ENCODE measurements at regions not wholly inside any gene's neighbourhood (a gene's known extent, or its start where the extent isn't known, plus 50 kb on each side); places are given as distances from the start of the nearest gene placed in this dataset.
"Not testable (repeated sequence)": the region's sequence is repeated elsewhere in the genome, so short reads cannot be mapped to it uniquely, and the experiment has no call there.

DNA sequence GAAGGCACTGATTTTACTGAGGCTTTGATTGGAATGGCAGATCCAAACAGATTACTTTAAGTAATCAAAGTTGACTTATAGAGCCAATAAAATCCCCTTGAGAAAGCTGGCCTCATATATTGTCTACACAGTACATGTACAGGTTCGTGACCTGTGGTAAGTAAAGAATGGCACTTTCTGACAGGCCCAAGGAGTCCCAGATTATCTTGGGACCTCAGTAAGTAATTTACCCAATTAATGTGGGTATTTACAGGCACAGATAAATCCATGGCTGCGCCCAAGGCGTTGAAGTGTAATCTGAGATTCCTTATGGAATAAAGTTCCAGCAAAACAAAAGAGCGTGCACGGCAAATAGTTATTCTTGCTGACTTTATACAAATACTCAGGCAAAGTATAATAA, 62.4 kb downstream of the PAGE2 start:
- TF ChIP-seq, protein P1, sequence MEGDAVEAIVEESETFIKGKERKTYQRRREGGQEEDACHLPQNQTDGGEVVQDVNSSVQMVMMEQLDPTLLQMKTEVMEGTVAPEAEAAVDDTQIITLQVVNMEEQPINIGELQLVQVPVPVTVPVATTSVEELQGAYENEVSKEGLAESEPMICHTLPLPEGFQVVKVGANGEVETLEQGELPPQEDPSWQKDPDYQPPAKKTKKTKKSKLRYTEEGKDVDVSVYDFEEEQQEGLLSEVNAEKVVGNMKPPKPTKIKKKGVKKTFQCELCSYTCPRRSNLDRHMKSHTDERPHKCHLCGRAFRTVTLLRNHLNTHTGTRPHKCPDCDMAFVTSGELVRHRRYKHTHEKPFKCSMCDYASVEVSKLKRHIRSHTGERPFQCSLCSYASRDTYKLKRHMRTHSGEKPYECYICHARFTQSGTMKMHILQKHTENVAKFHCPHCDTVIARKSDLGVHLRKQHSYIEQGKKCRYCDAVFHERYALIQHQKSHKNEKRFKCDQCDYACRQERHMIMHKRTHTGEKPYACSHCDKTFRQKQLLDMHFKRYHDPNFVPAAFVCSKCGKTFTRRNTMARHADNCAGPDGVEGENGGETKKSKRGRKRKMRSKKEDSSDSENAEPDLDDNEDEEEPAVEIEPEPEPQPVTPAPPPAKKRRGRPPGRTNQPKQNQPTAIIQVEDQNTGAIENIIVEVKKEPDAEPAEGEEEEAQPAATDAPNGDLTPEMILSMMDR (conservative IDR thresholded peaks at IDR 0.05): no peak
- Mint-ChIP-seq H3K36me3 (ENCODE audit: low read depth) (peaks cover 4% of the 10 kb centered on the region), H3K27me3 (ENCODE audit: low read depth) (no peaks in the 10 kb centered on the region), H3K27ac (ENCODE audit: unreplicated experiment) (no peak overlapping the region), H3K9me3 (no peaks in the 10 kb centered on the region), H3K4me1 (no peaks in the 10 kb centered on the region), H3K4me3 (no peak overlapping the region)
- no peak for DNase-seq (ENCODE audit: low read depth, low spot score)

DNA sequence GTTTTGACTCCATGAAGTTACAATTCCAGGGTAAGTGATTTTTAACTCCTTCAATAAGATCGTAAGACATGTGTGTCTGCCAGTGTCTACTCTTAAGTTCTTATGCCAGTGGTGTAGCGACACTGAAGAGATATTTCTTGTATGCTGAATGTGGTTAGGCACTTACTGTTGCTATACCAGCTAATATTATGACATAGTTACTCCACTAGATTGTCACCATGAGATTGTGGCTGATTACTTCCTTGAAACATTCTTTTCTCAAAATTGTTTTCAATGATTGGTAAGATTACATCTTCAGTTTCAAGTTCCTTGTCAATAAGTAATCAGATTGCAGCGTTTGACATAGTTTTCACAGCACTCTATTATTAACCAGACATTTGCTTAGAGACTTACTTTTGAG, 60.6 kb upstream of the PAGE5 start:
- Mint-ChIP-seq H3K9me3 (peaks cover 4% of the 10 kb centered on the region), H3K27me3 (ENCODE audit: low read depth) (peaks cover under 1% of the 10 kb centered on the region), H3K4me1 (peaks cover 6% of the 10 kb centered on the region), H3K36me3 (ENCODE audit: low read depth) (peaks cover 7% of the 10 kb centered on the region), H3K4me3 (peak overlapping the region; percentile 95), H3K27ac (ENCODE audit: unreplicated experiment) (no peak overlapping the region)
- no peak for DNase-seq (ENCODE audit: low read depth, low spot score)
- TF ChIP-seq, protein P1 (conservative IDR thresholded peaks at IDR 0.05): no peak

DNA sequence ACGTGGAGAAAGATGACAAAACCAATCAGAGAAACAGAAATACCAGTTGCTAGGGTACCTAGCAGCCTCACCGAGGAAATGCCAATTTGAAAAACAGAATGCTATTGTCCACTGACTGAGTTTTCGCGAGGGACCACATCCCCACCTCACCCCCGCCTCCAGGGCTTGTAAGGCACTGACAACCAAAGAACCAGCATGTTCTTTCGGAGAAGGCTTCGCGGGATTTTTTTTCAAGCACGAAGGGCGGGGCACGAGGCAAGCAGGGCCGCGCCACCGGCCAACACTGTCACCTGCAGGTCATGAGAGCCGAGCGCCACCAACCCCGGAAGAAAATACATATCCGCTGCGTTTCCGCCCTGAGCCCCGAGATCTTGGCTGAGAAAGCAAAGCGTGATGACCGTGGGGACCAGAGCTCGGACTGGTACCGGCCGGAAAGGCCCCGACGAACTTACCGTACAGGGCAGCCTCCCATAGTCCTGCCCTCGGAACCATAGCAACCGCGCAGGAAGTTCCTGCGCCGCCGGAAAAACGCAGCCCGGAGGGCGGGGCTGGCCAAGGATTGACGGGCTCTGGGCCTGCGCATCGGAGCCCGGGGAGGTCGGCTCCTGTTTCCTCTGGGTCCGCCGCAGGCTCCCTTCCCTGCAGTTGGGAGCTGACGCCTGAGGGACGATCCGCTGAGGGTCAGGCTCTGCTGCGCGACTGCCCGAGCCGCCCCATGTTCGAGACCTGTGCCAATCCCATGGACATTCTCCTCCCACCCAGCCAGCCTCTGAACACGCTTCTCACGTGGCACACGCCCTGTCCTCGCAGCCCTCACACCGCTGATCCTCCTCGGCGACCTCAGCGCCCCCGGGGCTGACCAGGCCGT, 59.2 kb upstream of the PAGE5 start:
- Mint-ChIP-seq H3K27ac (ENCODE audit: unreplicated experiment) (peak overlapping the region; percentile 95), H3K27me3 (ENCODE audit: low read depth) (peaks cover 7% of the 10 kb centered on the region)

DNA sequence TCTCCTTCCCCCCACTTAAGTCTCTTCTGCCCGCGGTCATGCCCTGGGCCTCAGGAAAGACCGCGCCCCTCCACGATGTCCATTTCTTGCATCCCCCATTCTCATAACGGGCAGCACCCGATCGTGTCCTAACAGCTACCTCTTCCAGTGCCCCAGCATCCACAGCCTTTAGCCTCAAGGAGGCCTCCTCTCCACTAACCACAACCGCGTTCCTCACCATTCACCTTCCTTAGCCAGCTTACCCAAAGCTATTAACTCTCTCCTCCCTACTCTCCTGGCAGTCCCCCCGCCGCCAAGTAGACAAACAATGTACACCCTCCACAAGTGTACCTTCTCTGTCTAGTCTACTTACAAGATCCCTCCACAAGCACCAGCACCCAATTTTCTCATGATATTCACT, 58.6 kb upstream of the PAGE5 start:
- TF ChIP-seq, protein P1 (conservative IDR thresholded peaks at IDR 0.05): no peak
- no peak for DNase-seq (ENCODE audit: low read depth, low spot score)
- peak overlapping the region; percentile 87 for H3K27ac Mint-ChIP-seq (ENCODE audit: unreplicated experiment)
- peaks cover 6% of the 10 kb centered on the region for H3K4me1 Mint-ChIP-seq
- peaks cover 10% of the 10 kb centered on the region for H3K9me3 Mint-ChIP-seq
- H3K27me3 Mint-ChIP-seq (ENCODE audit: low read depth): peaks cover 7% of the 10 kb centered on the region
- H3K36me3 Mint-ChIP-seq (ENCODE audit: low read depth): peaks cover 3% of the 10 kb centered on the region
- peak overlapping the region; percentile 95 for H3K4me3 Mint-ChIP-seq

More for the DNA sequence above, 59.2 kb upstream of the PAGE5 start:
- H3K4me1 Mint-ChIP-seq: peaks cover 6% of the 10 kb centered on the region
- TF ChIP-seq, protein P1 (conservative IDR thresholded peaks at IDR 0.05): peak; percentile 58
- peak overlapping the region; percentile 95 for H3K4me3 Mint-ChIP-seq
- H3K36me3 Mint-ChIP-seq (ENCODE audit: low read depth): peaks cover 3% of the 10 kb centered on the region
- H3K9me3 Mint-ChIP-seq: peaks cover 10% of the 10 kb centered on the region
- DNase-seq (ENCODE audit: low read depth, low spot score): peak; percentile 75

DNA sequence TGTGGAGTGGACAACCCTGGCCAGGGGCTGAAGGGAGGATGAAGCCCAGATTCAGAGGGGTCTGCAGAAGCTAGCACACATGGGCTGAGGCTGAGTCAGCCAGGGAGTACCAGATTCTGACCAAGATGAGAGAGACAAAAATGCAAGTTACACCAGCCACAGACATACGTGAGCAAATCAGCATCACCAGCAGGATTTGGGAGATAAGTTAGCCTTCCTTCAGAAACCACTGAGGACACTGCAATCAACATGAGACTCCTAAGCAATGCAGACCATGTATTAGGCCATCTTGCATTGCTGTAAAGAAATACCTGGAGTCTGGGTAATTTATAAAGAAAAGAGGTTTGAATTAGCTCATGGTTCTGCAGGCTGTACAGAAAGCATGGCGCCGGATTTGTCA, 57.0 kb upstream of the PAGE5 start:
- TF ChIP-seq, protein P1 (conservative IDR thresholded peaks at IDR 0.05): no peak
- Mint-ChIP-seq H3K4me1 (peaks cover 6% of the 10 kb centered on the region), H3K27ac (ENCODE audit: unreplicated experiment) (no peak overlapping the region), H3K4me3 (no peak overlapping the region), H3K27me3 (ENCODE audit: low read depth) (peaks cover 7% of the 10 kb centered on the region), H3K9me3 (peaks cover 10% of the 10 kb centered on the region), H3K36me3 (ENCODE audit: low read depth) (peaks cover 3% of the 10 kb centered on the region)
- DNase-seq (ENCODE audit: low read depth, low spot score): no peak

DNA sequence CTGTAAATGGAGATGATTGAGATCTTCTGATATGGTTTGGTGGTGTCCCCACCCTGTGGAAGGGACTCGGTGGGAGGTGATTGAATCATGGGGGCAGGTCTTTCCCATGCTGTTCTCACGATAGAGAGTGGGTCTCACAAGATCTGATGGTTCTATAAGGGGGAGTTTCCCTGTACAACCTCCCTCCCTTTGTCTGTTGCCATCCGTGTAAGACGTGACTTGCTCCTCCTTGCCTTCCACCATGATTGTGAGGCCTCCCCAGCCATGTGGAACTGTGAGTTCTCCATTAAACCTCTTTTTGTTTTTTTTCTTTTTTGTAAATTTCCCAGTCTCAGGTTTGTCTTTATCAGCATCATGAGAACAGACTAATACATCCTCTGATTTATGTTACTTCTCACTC, 55.1 kb upstream of the PAGE5 start:
- H3K4me3 Mint-ChIP-seq; H3K36me3 Mint-ChIP-seq (ENCODE audit: low read depth); H3K27ac Mint-ChIP-seq (ENCODE audit: unreplicated experiment); H3K4me1 Mint-ChIP-seq; H3K27me3 Mint-ChIP-seq (ENCODE audit: low read depth); DNase-seq (ENCODE audit: low read depth, low spot score): not testable (repeated sequence)
- H3K9me3 Mint-ChIP-seq: peaks cover 13% of the 10 kb centered on the region
